ENCODE measurements at regions not wholly inside any gene's neighbourhood (a gene's known extent, or its start where the extent isn't known, plus 50 kb on each side); places are given as distances from the start of the nearest gene placed in this dataset.

GRCh38 chr22:26783885-26784284, 126.5 kb downstream of the MIAT start:
- H3K27me3 ChIP-seq (ENCODE audit: control insufficient read depth, insufficient read depth, low read length), result peaks cover 26% of the 10 kb centered on the region
- no peak overlapping the region for H3K9ac ChIP-seq (ENCODE audit: low read depth, low read length)
- no peak overlapping the region for H3K27ac ChIP-seq (ENCODE audit: low read depth, low read length)
- H3K4me3 ChIP-seq (ENCODE audit: low read depth, low read length), result no peak overlapping the region
- H3K36me3 ChIP-seq (ENCODE audit: control insufficient read depth, insufficient read depth, low read length), result no peaks in the 10 kb centered on the region
- peaks cover 19% of the 10 kb centered on the region for H3K4me1 ChIP-seq (ENCODE audit: control insufficient read depth, insufficient read depth, low read length)
- H3K9me3 ChIP-seq (ENCODE audit: control insufficient read depth, insufficient read depth, low read length), result peaks cover 4% of the 10 kb centered on the region; the same call in 1 of the 2 replicates

DNA sequence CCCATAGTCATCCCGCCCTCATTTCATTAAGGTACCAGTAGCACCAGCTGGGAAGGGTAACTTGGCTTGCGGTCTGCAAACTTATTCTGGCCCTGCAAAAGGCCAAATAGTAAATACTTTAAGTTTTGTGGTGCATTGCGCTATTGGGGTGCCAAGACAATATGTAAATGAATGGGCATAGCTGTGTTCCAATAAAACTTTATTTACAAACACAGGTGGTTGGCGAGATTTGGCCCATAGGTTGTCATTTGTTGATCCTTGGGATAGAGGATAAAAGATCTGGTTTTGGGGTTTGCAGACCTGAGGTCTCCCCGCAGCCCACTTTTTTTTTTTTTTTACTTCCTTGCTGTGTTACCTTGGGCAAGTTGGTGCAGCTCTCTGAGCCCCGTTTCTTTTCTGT, 127.4 kb downstream of the MIAT start:
- peaks cover 26% of the 10 kb centered on the region for H3K27me3 ChIP-seq (ENCODE audit: control insufficient read depth, insufficient read depth, low read length)
- H3K4me1 ChIP-seq (ENCODE audit: control insufficient read depth, insufficient read depth, low read length), result peaks cover 19% of the 10 kb centered on the region
- peaks cover 4% of the 10 kb centered on the region; the same call in 1 of the 2 replicates for H3K9me3 ChIP-seq (ENCODE audit: control insufficient read depth, insufficient read depth, low read length)
- H3K9ac ChIP-seq (ENCODE audit: low read depth, low read length), result no peak overlapping the region
- H3K4me3 ChIP-seq (ENCODE audit: low read depth, low read length), result no peak overlapping the region
- no peaks in the 10 kb centered on the region for H3K36me3 ChIP-seq (ENCODE audit: control insufficient read depth, insufficient read depth, low read length)
- H3K27ac ChIP-seq (ENCODE audit: low read depth, low read length), result no peak overlapping the region

DNA sequence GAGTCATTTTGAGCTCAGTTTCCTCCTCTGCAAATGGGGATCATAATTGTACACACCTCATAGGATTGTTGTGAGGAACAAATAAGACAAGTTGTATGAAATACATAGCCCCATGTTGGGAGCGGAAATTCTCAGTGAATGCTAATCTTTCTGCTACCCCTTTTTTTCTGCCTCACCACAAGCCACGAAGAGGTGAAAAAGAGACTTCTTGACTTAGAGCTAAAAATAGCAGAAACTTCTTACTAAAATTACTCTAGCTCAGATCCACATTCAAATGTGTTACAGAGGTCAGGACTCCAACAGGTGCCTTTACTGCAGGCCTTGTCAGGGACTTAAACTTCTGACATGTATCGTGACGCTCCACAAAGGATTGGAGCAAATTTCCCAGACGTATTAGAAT, 128.5 kb downstream of the MIAT start:
- no peak overlapping the region for H3K9ac ChIP-seq (ENCODE audit: low read depth, low read length)
- H3K36me3 ChIP-seq (ENCODE audit: control insufficient read depth, insufficient read depth, low read length), result no peaks in the 10 kb centered on the region
- H3K9me3 ChIP-seq (ENCODE audit: control insufficient read depth, insufficient read depth, low read length), result no peaks in the 10 kb centered on the region
- peaks cover 19% of the 10 kb centered on the region for H3K4me1 ChIP-seq (ENCODE audit: control insufficient read depth, insufficient read depth, low read length)
- H3K4me3 ChIP-seq (ENCODE audit: low read depth, low read length), result no peak overlapping the region
- peaks cover 26% of the 10 kb centered on the region for H3K27me3 ChIP-seq (ENCODE audit: control insufficient read depth, insufficient read depth, low read length)
- H3K27ac ChIP-seq (ENCODE audit: low read depth, low read length), result no peak overlapping the region

GRCh38 chr22:26786398-26786797, 129.0 kb downstream of the MIAT start:
- Histone ChIP-seq H3K4me3 (ENCODE audit: low read depth, low read length) (no peak overlapping the region), H3K9ac (ENCODE audit: low read depth, low read length) (no peak overlapping the region), H3K4me1 (ENCODE audit: control insufficient read depth, insufficient read depth, low read length) (peaks cover 19% of the 10 kb centered on the region), H3K36me3 (ENCODE audit: control insufficient read depth, insufficient read depth, low read length) (no peaks in the 10 kb centered on the region), H3K27ac (ENCODE audit: low read depth, low read length) (no peak overlapping the region), H3K27me3 (ENCODE audit: control insufficient read depth, insufficient read depth, low read length) (peaks cover 26% of the 10 kb centered on the region), H3K9me3 (ENCODE audit: control insufficient read depth, insufficient read depth, low read length) (no peaks in the 10 kb centered on the region)

- H3K9ac ChIP-seq (ENCODE audit: low read depth, low read length), result no peak overlapping the region
- no peaks in the 10 kb centered on the region for H3K27me3 ChIP-seq (ENCODE audit: control insufficient read depth, insufficient read depth, low read length)
- no peaks in the 10 kb centered on the region for H3K36me3 ChIP-seq (ENCODE audit: control insufficient read depth, insufficient read depth, low read length)
- H3K9me3 ChIP-seq (ENCODE audit: control insufficient read depth, insufficient read depth, low read length), result no peaks in the 10 kb centered on the region
- H3K27ac ChIP-seq (ENCODE audit: low read depth, low read length), result no peak overlapping the region
- H3K4me1 ChIP-seq (ENCODE audit: control insufficient read depth, insufficient read depth, low read length), result peaks cover 9% of the 10 kb centered on the region; the same call in 1 of the 2 replicates
- no peak overlapping the region for H3K4me3 ChIP-seq (ENCODE audit: low read depth, low read length)
Observed at GRCh38 chr22:26789951-26790350, 132.6 kb downstream of the MIAT start.

GRCh38 chr22:26792522-26792921, 135.1 kb downstream of the MIAT start:
- Histone ChIP-seq H3K9me3 (ENCODE audit: control insufficient read depth, insufficient read depth, low read length) (no peaks in the 10 kb centered on the region), H3K27ac (ENCODE audit: low read depth, low read length) (no peak overlapping the region), H3K9ac (ENCODE audit: low read depth, low read length) (no peak overlapping the region), H3K36me3 (ENCODE audit: control insufficient read depth, insufficient read depth, low read length) (no peaks in the 10 kb centered on the region), H3K27me3 (ENCODE audit: control insufficient read depth, insufficient read depth, low read length) (no peaks in the 10 kb centered on the region), H3K4me1 (ENCODE audit: control insufficient read depth, insufficient read depth, low read length) (no peaks in the 10 kb centered on the region), H3K4me3 (ENCODE audit: low read depth, low read length) (no peak overlapping the region)

GRCh38 chr22:26796785-26797184, 139.4 kb downstream of the MIAT start:
- H3K4me3 ChIP-seq (ENCODE audit: low read depth, low read length), result no peak overlapping the region
- H3K27me3 ChIP-seq (ENCODE audit: control insufficient read depth, insufficient read depth, low read length), result no peaks in the 10 kb centered on the region
- no peaks in the 10 kb centered on the region for H3K9me3 ChIP-seq (ENCODE audit: control insufficient read depth, insufficient read depth, low read length)

DNA sequence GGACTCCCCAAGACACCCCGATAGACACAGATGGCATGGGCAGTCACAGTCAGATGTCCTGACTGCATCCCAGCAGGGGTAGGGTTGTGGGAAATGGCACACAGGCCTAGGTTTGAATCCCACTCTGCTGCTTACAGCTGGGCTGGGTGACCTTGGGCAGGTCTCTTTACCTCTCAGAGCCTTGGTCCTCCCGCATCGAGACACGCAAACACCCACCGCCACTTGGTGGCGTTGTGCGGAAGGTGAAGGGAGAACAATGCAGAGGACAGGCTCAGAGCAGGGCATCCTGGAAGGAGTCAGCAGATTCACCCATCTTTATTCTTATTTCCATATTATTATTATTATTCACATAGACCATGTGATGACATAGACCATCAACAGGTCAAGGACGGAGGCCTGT, 140.5 kb downstream of the MIAT start:
- Histone ChIP-seq H3K4me3 (ENCODE audit: low read depth, low read length) (no peak overlapping the region), H3K27ac (ENCODE audit: low read depth, low read length) (no peak overlapping the region), H3K9ac (ENCODE audit: low read depth, low read length) (no peak overlapping the region), H3K4me1 (ENCODE audit: control insufficient read depth, insufficient read depth, low read length) (peaks cover 14% of the 10 kb centered on the region), H3K27me3 (ENCODE audit: control insufficient read depth, insufficient read depth, low read length) (no peaks in the 10 kb centered on the region), H3K9me3 (ENCODE audit: control insufficient read depth, insufficient read depth, low read length) (no peaks in the 10 kb centered on the region), H3K36me3 (ENCODE audit: control insufficient read depth, insufficient read depth, low read length) (no peaks in the 10 kb centered on the region)

More at GRCh38 chr22:26796785-26797184, 139.4 kb downstream of the MIAT start:
- no peak overlapping the region for H3K27ac ChIP-seq (ENCODE audit: low read depth, low read length)
- no peaks in the 10 kb centered on the region for H3K36me3 ChIP-seq (ENCODE audit: control insufficient read depth, insufficient read depth, low read length)
- no peak overlapping the region for H3K9ac ChIP-seq (ENCODE audit: low read depth, low read length)
- peaks cover 14% of the 10 kb centered on the region for H3K4me1 ChIP-seq (ENCODE audit: control insufficient read depth, insufficient read depth, low read length)

DNA sequence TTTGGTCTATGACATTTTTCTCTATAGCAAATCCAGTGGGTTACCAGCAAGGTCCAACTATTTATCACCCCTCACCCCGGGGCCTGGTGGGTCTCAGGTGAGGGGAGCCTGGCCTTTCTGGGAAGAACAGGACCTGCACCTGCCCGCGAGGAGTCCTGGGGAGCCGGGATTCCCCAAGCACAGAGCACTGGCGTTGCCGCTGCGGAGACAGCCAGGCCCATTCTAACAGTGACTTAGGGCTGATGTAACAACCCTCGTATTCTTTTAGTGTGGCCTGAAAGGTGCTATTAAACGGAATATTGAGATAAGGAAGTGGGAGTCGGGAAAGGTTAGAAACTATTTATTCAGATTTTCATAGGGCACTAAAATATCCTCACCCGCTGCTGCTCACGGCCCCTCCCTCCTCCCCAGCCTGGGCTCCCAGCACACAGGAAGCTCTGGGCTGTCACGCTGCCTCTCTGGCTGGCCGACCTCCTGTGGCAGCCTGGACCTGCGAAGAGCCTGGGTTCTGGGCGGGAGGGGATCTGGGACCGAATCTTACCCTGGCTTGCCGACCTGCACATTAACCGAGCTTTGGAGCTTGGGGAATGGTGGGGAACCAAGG, 141.2 kb downstream of the MIAT start:
- H3K4me1 ChIP-seq (ENCODE audit: control insufficient read depth, insufficient read depth, low read length), result peaks cover 14% of the 10 kb centered on the region
- no peak overlapping the region for H3K4me3 ChIP-seq (ENCODE audit: low read depth, low read length)
- no peaks in the 10 kb centered on the region for H3K9me3 ChIP-seq (ENCODE audit: control insufficient read depth, insufficient read depth, low read length)
- H3K27ac ChIP-seq (ENCODE audit: low read depth, low read length), result no peak overlapping the region
- H3K27me3 ChIP-seq (ENCODE audit: control insufficient read depth, insufficient read depth, low read length), result no peaks in the 10 kb centered on the region
- no peak overlapping the region for H3K9ac ChIP-seq (ENCODE audit: low read depth, low read length)
- H3K36me3 ChIP-seq (ENCODE audit: control insufficient read depth, insufficient read depth, low read length), result no peaks in the 10 kb centered on the region

- peaks cover 19% of the 10 kb centered on the region for H3K4me1 ChIP-seq (ENCODE audit: control insufficient read depth, insufficient read depth, low read length)
- no peak overlapping the region for H3K27ac ChIP-seq (ENCODE audit: low read depth, low read length)
- no peaks in the 10 kb centered on the region for H3K9me3 ChIP-seq (ENCODE audit: control insufficient read depth, insufficient read depth, low read length)
Observed at GRCh38 chr22:26800858-26801257, 143.5 kb downstream of the MIAT start.

DNA sequence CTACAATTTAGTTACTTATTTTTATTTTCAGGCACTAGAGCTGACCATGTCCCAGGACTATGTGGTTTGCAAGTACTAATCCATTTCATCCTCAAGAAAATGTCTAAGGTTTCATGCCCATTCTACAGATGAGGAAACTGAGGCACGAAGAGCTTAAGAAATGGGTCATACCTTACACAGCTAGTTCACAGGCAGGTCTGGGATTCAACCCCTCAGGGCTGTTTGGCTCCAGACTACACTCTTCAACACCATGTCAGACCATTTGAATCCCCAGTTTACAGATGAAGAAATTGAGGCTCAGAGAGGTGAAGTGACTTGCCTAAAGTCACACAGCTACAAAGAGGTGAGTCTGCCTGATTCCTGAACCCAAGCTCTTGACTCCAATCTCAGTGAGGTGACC, 144.1 kb downstream of the MIAT start:
- H3K9me3 ChIP-seq (ENCODE audit: control insufficient read depth, insufficient read depth, low read length), result no peaks in the 10 kb centered on the region
- no peak overlapping the region for H3K27ac ChIP-seq (ENCODE audit: low read depth, low read length)
- no peak overlapping the region for H3K9ac ChIP-seq (ENCODE audit: low read depth, low read length)
- peaks cover 19% of the 10 kb centered on the region for H3K4me1 ChIP-seq (ENCODE audit: control insufficient read depth, insufficient read depth, low read length)
- H3K27me3 ChIP-seq (ENCODE audit: control insufficient read depth, insufficient read depth, low read length), result no peaks in the 10 kb centered on the region
- H3K4me3 ChIP-seq (ENCODE audit: low read depth, low read length), result no peak overlapping the region
- H3K36me3 ChIP-seq (ENCODE audit: control insufficient read depth, insufficient read depth, low read length), result no peaks in the 10 kb centered on the region

More at GRCh38 chr22:26800858-26801257, 143.5 kb downstream of the MIAT start:
- Histone ChIP-seq H3K4me3 (ENCODE audit: low read depth, low read length) (no peak overlapping the region), H3K36me3 (ENCODE audit: control insufficient read depth, insufficient read depth, low read length) (no peaks in the 10 kb centered on the region), H3K9ac (ENCODE audit: low read depth, low read length) (no peak overlapping the region), H3K27me3 (ENCODE audit: control insufficient read depth, insufficient read depth, low read length) (no peaks in the 10 kb centered on the region)

Data from HUES48 (cell line).